ENCODE measurements at regions not wholly inside any gene's neighbourhood (a gene's known extent, or its start where the extent isn't known, plus 50 kb on each side); places are given as distances from the start of the nearest gene placed in this dataset.
"Not testable (repeated sequence)": the region's sequence is repeated elsewhere in the genome, so short reads cannot be mapped to it uniquely, and the experiment has no call there.

DNA sequence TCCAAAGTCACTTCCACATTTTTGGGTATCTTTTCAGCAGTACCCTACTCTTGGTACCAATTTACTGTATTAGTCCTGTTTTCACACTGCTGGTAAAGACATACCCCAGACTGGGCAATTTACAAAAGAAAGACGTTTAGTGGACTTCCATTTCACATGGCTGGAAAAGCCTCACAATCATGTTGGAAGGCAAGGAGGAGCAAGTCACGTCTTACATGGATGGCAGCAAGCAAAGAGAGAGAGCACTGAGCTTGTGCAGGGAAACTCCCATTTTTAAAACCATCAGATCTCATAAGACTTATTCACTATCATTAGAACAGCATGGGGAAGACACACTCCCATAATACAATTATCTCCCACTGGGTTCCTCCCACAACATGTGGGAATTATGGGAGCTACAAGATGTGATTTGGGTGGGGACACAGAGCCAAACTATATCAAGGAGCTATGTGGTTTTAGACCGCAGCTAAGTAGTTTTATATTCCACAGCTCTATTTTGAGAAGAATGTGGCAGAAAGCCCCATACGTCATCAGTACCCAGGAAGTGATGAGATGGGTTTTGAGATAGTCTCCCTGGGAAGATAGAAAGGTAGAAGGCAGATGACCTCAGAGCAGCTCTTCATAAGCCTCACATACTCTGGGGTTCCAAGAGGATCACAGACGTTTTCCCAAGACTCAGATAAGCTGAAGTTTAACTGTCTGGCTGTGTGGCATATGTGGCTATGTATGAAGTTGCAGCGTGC lies 96.3 kb downstream of the APIP start:
- TF ChIP-seq GABPA (IDR thresholded peaks at IDR 0.05; ENCODE audit: low read depth): no peak
- TF ChIP-seq, protein P1, sequence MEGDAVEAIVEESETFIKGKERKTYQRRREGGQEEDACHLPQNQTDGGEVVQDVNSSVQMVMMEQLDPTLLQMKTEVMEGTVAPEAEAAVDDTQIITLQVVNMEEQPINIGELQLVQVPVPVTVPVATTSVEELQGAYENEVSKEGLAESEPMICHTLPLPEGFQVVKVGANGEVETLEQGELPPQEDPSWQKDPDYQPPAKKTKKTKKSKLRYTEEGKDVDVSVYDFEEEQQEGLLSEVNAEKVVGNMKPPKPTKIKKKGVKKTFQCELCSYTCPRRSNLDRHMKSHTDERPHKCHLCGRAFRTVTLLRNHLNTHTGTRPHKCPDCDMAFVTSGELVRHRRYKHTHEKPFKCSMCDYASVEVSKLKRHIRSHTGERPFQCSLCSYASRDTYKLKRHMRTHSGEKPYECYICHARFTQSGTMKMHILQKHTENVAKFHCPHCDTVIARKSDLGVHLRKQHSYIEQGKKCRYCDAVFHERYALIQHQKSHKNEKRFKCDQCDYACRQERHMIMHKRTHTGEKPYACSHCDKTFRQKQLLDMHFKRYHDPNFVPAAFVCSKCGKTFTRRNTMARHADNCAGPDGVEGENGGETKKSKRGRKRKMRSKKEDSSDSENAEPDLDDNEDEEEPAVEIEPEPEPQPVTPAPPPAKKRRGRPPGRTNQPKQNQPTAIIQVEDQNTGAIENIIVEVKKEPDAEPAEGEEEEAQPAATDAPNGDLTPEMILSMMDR (IDR thresholded peaks at IDR 0.05; ENCODE audit: insufficient read depth, low read length): no peak
- no peak for TF ChIP-seq POLR2AphosphoS5 (IDR thresholded peaks at IDR 0.05; ENCODE audit: low read depth)
- TF ChIP-seq, protein P2, sequence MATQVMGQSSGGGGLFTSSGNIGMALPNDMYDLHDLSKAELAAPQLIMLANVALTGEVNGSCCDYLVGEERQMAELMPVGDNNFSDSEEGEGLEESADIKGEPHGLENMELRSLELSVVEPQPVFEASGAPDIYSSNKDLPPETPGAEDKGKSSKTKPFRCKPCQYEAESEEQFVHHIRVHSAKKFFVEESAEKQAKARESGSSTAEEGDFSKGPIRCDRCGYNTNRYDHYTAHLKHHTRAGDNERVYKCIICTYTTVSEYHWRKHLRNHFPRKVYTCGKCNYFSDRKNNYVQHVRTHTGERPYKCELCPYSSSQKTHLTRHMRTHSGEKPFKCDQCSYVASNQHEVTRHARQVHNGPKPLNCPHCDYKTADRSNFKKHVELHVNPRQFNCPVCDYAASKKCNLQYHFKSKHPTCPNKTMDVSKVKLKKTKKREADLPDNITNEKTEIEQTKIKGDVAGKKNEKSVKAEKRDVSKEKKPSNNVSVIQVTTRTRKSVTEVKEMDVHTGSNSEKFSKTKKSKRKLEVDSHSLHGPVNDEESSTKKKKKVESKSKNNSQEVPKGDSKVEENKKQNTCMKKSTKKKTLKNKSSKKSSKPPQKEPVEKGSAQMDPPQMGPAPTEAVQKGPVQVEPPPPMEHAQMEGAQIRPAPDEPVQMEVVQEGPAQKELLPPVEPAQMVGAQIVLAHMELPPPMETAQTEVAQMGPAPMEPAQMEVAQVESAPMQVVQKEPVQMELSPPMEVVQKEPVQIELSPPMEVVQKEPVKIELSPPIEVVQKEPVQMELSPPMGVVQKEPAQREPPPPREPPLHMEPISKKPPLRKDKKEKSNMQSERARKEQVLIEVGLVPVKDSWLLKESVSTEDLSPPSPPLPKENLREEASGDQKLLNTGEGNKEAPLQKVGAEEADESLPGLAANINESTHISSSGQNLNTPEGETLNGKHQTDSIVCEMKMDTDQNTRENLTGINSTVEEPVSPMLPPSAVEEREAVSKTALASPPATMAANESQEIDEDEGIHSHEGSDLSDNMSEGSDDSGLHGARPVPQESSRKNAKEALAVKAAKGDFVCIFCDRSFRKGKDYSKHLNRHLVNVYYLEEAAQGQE (IDR thresholded peaks at IDR 0.05; ENCODE audit: insufficient replicate concordance, low read depth): no peak
- TF ChIP-seq SPI1 (IDR thresholded peaks at IDR 0.05; ENCODE audit: borderline replicate concordance, low read depth): no peak
- Histone ChIP-seq H3K27me3 (ENCODE audit: insufficient read depth, poor library complexity, severe bottlenecking) (peaks cover 2% of the 10 kb centered on the region), H3K4me3 (replicated peaks; ENCODE audit: insufficient read depth, low read length) (no peak overlapping the region), H3K27ac (replicated peaks) (no peak overlapping the region)
- DNase-seq (ENCODE audit: low read depth in 1 of 2, low spot score in 1 of 2): no peak

DNA sequence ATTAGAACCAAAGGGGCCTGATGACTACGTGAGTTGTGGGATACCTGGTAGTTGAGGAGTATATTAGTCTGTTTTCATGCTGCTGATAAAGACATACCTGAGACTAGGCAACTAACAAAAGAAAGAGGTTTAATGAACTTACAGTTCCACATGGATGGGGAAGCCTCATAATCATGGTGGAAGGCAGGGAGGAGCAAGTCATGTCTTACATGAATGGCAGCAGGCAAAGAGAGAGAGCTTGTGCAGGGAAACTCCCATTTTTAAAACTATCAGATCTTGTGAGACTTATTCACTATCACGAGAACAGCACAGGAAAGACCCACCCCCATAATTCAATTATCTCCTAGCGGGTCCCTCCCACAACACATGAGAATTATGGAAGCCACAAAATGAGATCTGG lies 98.4 kb downstream of the APIP start:
- not testable (repeated sequence) for H3K27ac ChIP-seq (replicated peaks); H3K27me3 ChIP-seq (ENCODE audit: insufficient read depth, poor library complexity, severe bottlenecking); DNase-seq (ENCODE audit: low read depth in 1 of 2, low spot score in 1 of 2); H3K4me3 ChIP-seq (replicated peaks; ENCODE audit: insufficient read depth, low read length)

DNA sequence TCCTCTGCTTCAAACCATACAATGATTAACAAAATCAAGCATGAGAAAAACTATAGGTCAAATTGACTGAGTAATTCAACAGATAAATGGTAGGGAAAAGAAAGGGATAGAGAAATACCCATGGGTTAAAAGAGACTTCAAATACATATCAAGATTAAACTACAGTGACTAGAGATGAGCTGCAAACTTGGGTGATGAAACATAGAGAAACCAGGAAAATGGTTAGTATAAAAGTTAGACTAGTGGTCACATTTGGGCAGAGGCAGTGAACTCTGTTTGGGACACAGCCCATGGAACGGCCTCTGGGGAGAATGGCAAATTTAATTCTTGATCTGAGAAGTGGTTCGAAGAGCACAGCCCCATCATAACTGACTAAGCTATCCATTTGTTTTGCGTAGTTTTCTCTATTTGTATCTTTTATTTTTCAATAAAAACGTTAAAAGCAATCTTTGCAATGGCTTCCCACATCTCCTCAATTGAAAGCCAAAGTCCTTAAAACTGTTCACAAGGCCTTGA lies 99.4 kb downstream of the APIP start:
- TF ChIP-seq, protein P1 (IDR thresholded peaks at IDR 0.05; ENCODE audit: insufficient read depth, low read length): no peak
- TF ChIP-seq SPI1 (IDR thresholded peaks at IDR 0.05; ENCODE audit: borderline replicate concordance, low read depth) (no peak), GABPA (IDR thresholded peaks at IDR 0.05; ENCODE audit: low read depth) (no peak), POLR2AphosphoS5 (IDR thresholded peaks at IDR 0.05; ENCODE audit: low read depth) (no peak)
- TF ChIP-seq, protein P2 (IDR thresholded peaks at IDR 0.05; ENCODE audit: insufficient replicate concordance, low read depth): no peak
- peaks cover 5% of the 10 kb centered on the region for H3K27me3 ChIP-seq (ENCODE audit: insufficient read depth, poor library complexity, severe bottlenecking)
- no peak for DNase-seq (ENCODE audit: low read depth in 1 of 2, low spot score in 1 of 2)
- no peak overlapping the region for H3K27ac ChIP-seq (replicated peaks)
- no peak overlapping the region for H3K4me3 ChIP-seq (replicated peaks; ENCODE audit: insufficient read depth, low read length)

DNA sequence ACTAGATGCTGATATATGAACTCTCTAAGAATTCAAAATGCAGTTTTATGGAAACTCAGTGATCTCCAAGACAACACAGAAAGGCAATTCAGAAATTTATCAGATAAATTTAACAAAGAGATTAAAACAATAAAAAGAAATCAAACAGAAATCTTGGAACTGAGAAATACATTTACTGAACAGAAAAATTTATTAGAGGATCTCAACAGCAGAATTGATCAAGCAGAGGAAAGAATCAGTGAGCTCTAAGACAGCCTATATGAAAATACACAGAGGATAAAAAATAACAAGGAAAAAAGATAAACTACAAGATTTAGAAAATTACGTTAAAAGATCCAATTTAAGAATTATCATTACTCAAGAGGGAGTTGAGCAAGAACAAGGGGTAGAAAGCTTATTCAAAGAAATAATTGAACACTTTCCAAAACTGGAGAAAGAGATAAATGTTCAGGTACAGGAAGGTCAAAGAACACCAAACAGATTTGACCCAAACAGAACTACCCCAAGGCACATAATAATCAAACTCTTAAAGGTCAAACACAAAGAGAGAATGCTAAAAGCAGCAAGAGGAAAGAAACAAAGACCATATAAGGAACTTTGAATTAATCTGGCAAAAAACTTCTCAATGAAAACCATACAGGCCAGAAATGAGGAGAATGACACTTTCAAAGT lies 103.1 kb downstream of the APIP start:
- no peak overlapping the region for H3K4me3 ChIP-seq (replicated peaks; ENCODE audit: insufficient read depth, low read length)
- no peak for DNase-seq (ENCODE audit: low read depth in 1 of 2, low spot score in 1 of 2)
- peaks cover 3% of the 10 kb centered on the region for H3K27me3 ChIP-seq (ENCODE audit: insufficient read depth, poor library complexity, severe bottlenecking)
- H3K27ac ChIP-seq (replicated peaks): no peak overlapping the region
- TF ChIP-seq POLR2AphosphoS5 (IDR thresholded peaks at IDR 0.05; ENCODE audit: low read depth): no peak
- TF ChIP-seq, protein P1 (IDR thresholded peaks at IDR 0.05; ENCODE audit: insufficient read depth, low read length): no peak
- no peak for TF ChIP-seq SPI1 (IDR thresholded peaks at IDR 0.05; ENCODE audit: borderline replicate concordance, low read depth)
- TF ChIP-seq, protein P2 (IDR thresholded peaks at IDR 0.05; ENCODE audit: insufficient replicate concordance, low read depth): no peak
- no peak for TF ChIP-seq GABPA (IDR thresholded peaks at IDR 0.05; ENCODE audit: low read depth)
